HL-60 (cell line): ENCODE measurements at regions not wholly inside any gene's neighbourhood (a gene's known extent, or its start where the extent isn't known, plus 50 kb on each side); places are given as distances from the start of the nearest gene placed in this dataset.
"Not testable (repeated sequence)": the region's sequence is repeated elsewhere in the genome, so short reads cannot be mapped to it uniquely, and the experiment has no call there.

ENCODE experiments used
- DNase-seq, 2 experiments: peaks; one replicate each; pipeline ENCODE4 v3.0.0-alpha.2; 2010 to 2020; ENCODE audit warnings: low read depth in 1 of 2, low spot score in 1 of 2
- H3K27ac ChIP-seq: fragments of 250-450 bp; sonication (Bioruptor Pico); replicated peaks from 2 replicates; pipeline ENCODE4 v1.5.1; 2020; ENCODE audit warnings: mild to moderate bottlenecking, moderate library complexity
- H3K27me3 ChIP-seq: fragments of 250-450 bp; sonication (Bioruptor Pico); 2 replicates; pipeline ENCODE4 v1.5.1; 2021; ENCODE audit warnings: mild to moderate bottlenecking, moderate library complexity; ENCODE audit not compliant: insufficient read depth, poor library complexity, severe bottlenecking
- H3K4me3 ChIP-seq: replicated peaks from 2 replicates; pipeline ENCODE4 v1.5.1; 2011; ENCODE audit warnings: mild to moderate bottlenecking, control low read depth, low read length; ENCODE audit not compliant: insufficient read depth
- GABPA ChIP-seq: IDR thresholded peaks from 2 replicates; pipeline ENCODE4 v1.6.1; 2012; ENCODE audit warnings: low read depth
- POLR2AphosphoS5 ChIP-seq: IDR thresholded peaks from 2 replicates; pipeline ENCODE4 v1.6.1; 2012; ENCODE audit warnings: low read depth
- REST ChIP-seq: IDR thresholded peaks from 2 replicates; pipeline ENCODE4 v1.6.1; 2012; ENCODE audit warnings: low read depth; ENCODE audit not compliant: insufficient replicate concordance
- SPI1 ChIP-seq: IDR thresholded peaks from 2 replicates; pipeline ENCODE4 v1.6.1; 2012; ENCODE audit warnings: low read depth, mild to moderate bottlenecking, borderline replicate concordance
- TF ChIP-seq, protein P1 (sequence below): IDR thresholded peaks from one replicate; pipeline ENCODE4 v1.5.1; 2011; ENCODE audit warnings: low read length, control low read depth, inconsistent platforms; ENCODE audit not compliant: insufficient read depth

DNA sequence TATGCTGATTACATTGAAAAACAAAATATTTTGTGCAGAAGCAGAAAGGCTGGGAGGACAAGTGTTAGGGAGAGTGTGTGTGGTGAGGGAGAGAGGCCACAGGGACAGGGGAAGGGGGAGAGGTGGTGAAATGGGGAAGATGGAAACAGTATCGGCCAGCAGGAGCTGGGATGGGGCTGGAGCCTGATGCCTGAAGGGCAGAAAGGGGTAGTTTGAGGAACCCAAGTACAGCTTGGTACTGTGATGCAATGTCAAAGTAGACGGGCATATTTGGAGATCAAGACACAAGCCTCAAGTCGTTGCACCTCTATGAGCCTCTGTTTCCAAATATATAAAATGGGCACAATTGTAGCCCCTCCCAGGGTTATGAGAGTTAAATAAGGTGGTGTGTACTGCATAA is 152.1 kb downstream of the LPIN1 start:
- no peak overlapping the region for H3K27ac ChIP-seq
- TF ChIP-seq SPI1 (peak; percentile 75; the same call in 1 of the 2 replicates), POLR2AphosphoS5 (no peak)
- H3K27me3 ChIP-seq = no peaks in the 10 kb centered on the region
- peak in 1 of 2 experiments; percentile 86 for DNase-seq
- no peak overlapping the region for H3K4me3 ChIP-seq

GRCh38 chr2:11899264-11899818 is 152.9 kb downstream of the LPIN1 start:
- no peak for DNase-seq
- no peak for TF ChIP-seq SPI1
- no peak for TF ChIP-seq REST
- TF ChIP-seq GABPA = no peak
- no peak for TF ChIP-seq POLR2AphosphoS5
- TF ChIP-seq, protein P1, sequence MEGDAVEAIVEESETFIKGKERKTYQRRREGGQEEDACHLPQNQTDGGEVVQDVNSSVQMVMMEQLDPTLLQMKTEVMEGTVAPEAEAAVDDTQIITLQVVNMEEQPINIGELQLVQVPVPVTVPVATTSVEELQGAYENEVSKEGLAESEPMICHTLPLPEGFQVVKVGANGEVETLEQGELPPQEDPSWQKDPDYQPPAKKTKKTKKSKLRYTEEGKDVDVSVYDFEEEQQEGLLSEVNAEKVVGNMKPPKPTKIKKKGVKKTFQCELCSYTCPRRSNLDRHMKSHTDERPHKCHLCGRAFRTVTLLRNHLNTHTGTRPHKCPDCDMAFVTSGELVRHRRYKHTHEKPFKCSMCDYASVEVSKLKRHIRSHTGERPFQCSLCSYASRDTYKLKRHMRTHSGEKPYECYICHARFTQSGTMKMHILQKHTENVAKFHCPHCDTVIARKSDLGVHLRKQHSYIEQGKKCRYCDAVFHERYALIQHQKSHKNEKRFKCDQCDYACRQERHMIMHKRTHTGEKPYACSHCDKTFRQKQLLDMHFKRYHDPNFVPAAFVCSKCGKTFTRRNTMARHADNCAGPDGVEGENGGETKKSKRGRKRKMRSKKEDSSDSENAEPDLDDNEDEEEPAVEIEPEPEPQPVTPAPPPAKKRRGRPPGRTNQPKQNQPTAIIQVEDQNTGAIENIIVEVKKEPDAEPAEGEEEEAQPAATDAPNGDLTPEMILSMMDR = no peak
- no peaks in the 10 kb centered on the region for H3K27me3 ChIP-seq
- no peak overlapping the region for H3K4me3 ChIP-seq
- no peak overlapping the region for H3K27ac ChIP-seq

- TF ChIP-seq SPI1 = peak; percentile 25; the same call in 1 of the 2 replicates
- H3K27ac ChIP-seq, H3K27me3 ChIP-seq, H3K4me3 ChIP-seq: not testable (repeated sequence)
- peak in 1 of 2 experiments; percentile 61 for DNase-seq
These were observed 154.5 kb downstream of the LPIN1 start for GRCh38 chr2:11900891-11901290.

GRCh38 chr2:11901351-11902069 is 155.1 kb downstream of the LPIN1 start:
- Histone ChIP-seq H3K27ac (no peak overlapping the region), H3K4me3 (no peak overlapping the region), H3K27me3 (no peaks in the 10 kb centered on the region)
- DNase-seq = no peak
- TF ChIP-seq POLR2AphosphoS5 (no peak), SPI1 (no peak), REST (no peak), GABPA (no peak)
- TF ChIP-seq, protein P1 = no peak
